GM23248 (cell line): ENCODE measurements at regions not wholly inside any gene's neighbourhood (a gene's known extent, or its start where the extent isn't known, plus 50 kb on each side); places are given as distances from the start of the nearest gene placed in this dataset.
"Not testable (repeated sequence)": the region's sequence is repeated elsewhere in the genome, so short reads cannot be mapped to it uniquely, and the experiment has no call there.

Experiments used
- EZH2 ChIP-seq: fragments of 200-600 bp; sonication (generic); IDR thresholded peaks from 2 replicates; pipeline ENCODE4 v1.6.1; 2018; ENCODE audit warnings: antibody characterized with exemption, mild to moderate bottlenecking; ENCODE audit not compliant: insufficient read depth, poor library complexity, severe bottlenecking
- EZH2phosphoT487 ChIP-seq: fragments of 200-600 bp; sonication (generic); IDR thresholded peaks from 2 replicates; pipeline ENCODE4 v1.6.1; 2018; ENCODE audit warnings: antibody characterized with exemption, moderate library complexity, mild to moderate bottlenecking, low read depth; ENCODE audit not compliant: insufficient read depth

- TF ChIP-seq EZH2, EZH2phosphoT487: not testable (repeated sequence)
Observed at GRCh38 chr15:20100604-20101270, 440.9 kb downstream of the GOLGA6L6 start.
